ENCODE measurements at regions not wholly inside any gene's neighbourhood (a gene's known extent, or its start where the extent isn't known, plus 50 kb on each side); places are given as distances from the start of the nearest gene placed in this dataset.

DNA sequence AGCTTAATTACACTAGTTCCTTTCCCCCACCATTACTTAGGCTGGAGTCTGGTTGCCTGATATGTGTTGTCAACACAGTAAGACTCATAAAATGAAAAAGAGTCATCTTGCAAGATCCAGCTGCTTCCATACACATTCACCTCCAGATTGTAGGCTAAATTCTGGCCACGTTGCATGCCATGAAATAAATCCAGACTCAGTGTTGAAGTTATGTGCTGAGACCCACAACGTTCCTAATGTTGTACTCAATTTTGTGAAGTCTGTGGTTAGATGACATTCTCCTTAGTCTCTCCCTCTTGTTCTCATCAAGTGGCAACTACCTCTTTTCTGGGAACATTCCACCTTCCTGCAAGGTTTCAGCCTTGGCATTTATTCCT is 212.3 kb downstream of the LMBRD1 start:
- H3K9me3 ChIP-seq (ENCODE audit: control insufficient read depth, insufficient read depth, low read depth, low read length), result no peaks in the 10 kb centered on the region
- TF ChIP-seq, protein P1, sequence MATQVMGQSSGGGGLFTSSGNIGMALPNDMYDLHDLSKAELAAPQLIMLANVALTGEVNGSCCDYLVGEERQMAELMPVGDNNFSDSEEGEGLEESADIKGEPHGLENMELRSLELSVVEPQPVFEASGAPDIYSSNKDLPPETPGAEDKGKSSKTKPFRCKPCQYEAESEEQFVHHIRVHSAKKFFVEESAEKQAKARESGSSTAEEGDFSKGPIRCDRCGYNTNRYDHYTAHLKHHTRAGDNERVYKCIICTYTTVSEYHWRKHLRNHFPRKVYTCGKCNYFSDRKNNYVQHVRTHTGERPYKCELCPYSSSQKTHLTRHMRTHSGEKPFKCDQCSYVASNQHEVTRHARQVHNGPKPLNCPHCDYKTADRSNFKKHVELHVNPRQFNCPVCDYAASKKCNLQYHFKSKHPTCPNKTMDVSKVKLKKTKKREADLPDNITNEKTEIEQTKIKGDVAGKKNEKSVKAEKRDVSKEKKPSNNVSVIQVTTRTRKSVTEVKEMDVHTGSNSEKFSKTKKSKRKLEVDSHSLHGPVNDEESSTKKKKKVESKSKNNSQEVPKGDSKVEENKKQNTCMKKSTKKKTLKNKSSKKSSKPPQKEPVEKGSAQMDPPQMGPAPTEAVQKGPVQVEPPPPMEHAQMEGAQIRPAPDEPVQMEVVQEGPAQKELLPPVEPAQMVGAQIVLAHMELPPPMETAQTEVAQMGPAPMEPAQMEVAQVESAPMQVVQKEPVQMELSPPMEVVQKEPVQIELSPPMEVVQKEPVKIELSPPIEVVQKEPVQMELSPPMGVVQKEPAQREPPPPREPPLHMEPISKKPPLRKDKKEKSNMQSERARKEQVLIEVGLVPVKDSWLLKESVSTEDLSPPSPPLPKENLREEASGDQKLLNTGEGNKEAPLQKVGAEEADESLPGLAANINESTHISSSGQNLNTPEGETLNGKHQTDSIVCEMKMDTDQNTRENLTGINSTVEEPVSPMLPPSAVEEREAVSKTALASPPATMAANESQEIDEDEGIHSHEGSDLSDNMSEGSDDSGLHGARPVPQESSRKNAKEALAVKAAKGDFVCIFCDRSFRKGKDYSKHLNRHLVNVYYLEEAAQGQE (IDR thresholded peaks at IDR 0.05; ENCODE audit: insufficient read depth in 1 of 2, low read depth in 2 of 2, low read length in 1 of 2), result no peak
- TF ChIP-seq, protein P2, sequence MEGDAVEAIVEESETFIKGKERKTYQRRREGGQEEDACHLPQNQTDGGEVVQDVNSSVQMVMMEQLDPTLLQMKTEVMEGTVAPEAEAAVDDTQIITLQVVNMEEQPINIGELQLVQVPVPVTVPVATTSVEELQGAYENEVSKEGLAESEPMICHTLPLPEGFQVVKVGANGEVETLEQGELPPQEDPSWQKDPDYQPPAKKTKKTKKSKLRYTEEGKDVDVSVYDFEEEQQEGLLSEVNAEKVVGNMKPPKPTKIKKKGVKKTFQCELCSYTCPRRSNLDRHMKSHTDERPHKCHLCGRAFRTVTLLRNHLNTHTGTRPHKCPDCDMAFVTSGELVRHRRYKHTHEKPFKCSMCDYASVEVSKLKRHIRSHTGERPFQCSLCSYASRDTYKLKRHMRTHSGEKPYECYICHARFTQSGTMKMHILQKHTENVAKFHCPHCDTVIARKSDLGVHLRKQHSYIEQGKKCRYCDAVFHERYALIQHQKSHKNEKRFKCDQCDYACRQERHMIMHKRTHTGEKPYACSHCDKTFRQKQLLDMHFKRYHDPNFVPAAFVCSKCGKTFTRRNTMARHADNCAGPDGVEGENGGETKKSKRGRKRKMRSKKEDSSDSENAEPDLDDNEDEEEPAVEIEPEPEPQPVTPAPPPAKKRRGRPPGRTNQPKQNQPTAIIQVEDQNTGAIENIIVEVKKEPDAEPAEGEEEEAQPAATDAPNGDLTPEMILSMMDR (IDR thresholded peaks at IDR 0.05), result no peak
- no peak for TF ChIP-seq SIN3A (IDR thresholded peaks at IDR 0.05; ENCODE audit: borderline replicate concordance, insufficient read depth, low read depth, low read length)
- no peak for TF ChIP-seq TCF7L2 (IDR thresholded peaks at IDR 0.05; ENCODE audit: low read depth, low read length)
- TF ChIP-seq POLR2AphosphoS5 (IDR thresholded peaks at IDR 0.05; ENCODE audit: low read depth, low read length), result no peak
- ATAC-seq (no peak), DNase-seq (ENCODE audit: low read depth, low spot score) (no peak)
- H3K27me3 ChIP-seq (ENCODE audit: control insufficient read depth, insufficient read depth, low read length), result no peaks in the 10 kb centered on the region
- ChIA-PET CTCF (no interaction called here), POLR2A (no interaction called here)
- in situ Hi-C loops (cut with HindIII; ENCODE audit: low pct_unique_long_range_greater_than_20kb, low sequenced_read_pairs), result no loop called here
- BruUV-seq (replicated peaks), result no TSS peak
- H3K27ac ChIP-seq (ENCODE audit: low read length), result no peak overlapping the region
- H3K4me3 ChIP-seq (ENCODE audit: low read depth in 2 of 2, low read length in 2 of 2), result no peak overlapping the region
- H3K36me3 ChIP-seq (ENCODE audit: control insufficient read depth, insufficient read depth, low read length), result no peaks in the 10 kb centered on the region
- no peaks in the 10 kb centered on the region for H3K4me1 ChIP-seq (ENCODE audit: control insufficient read depth, insufficient read depth, low read length)
- intact Hi-C loops (cut with micrococcal nuclease; ENCODE audit: unreplicated experiment), result no loop called here

DNA sequence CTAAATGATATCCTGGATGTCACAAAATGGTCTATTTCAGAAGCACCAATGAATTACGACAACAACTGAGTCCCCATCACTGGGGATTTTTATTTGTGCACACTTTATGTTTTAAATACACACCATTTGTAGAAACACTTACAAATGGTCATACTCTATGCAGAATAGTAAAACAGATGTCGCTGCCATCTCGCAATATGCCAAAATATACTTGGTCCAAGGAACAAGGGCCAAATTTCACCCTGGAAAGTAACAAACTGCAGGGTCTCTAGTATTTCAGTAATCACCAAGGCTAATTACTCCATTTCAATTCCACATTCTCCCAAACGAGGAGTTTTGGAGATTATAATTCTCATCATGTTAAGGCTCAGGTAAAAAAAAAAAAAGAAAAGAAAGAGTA is 215.2 kb downstream of the LMBRD1 start:
- no peaks in the 10 kb centered on the region for H3K4me1 ChIP-seq (ENCODE audit: control insufficient read depth, insufficient read depth, low read length)
- no peak overlapping the region for H3K4me3 ChIP-seq (ENCODE audit: low read depth in 2 of 2, low read length in 2 of 2)
- ChIA-PET POLR2A (no interaction called here), CTCF (no interaction called here)
- intact Hi-C loops (cut with micrococcal nuclease; ENCODE audit: unreplicated experiment), result no loop called here
- no TSS peak for BruUV-seq (replicated peaks)
- H3K36me3 ChIP-seq (ENCODE audit: control insufficient read depth, insufficient read depth, low read length), result no peaks in the 10 kb centered on the region
- DNase-seq (ENCODE audit: low read depth, low spot score), result no peak
- no peak for ATAC-seq
- H3K9me3 ChIP-seq (ENCODE audit: control insufficient read depth, insufficient read depth, low read depth, low read length), result no peaks in the 10 kb centered on the region
- no peaks in the 10 kb centered on the region for H3K27me3 ChIP-seq (ENCODE audit: control insufficient read depth, insufficient read depth, low read length)
- in situ Hi-C loops (cut with HindIII; ENCODE audit: low pct_unique_long_range_greater_than_20kb, low sequenced_read_pairs), result no loop called here
- TF ChIP-seq, protein P1 (IDR thresholded peaks at IDR 0.05; ENCODE audit: insufficient read depth in 1 of 2, low read depth in 2 of 2, low read length in 1 of 2), result no peak
- TF ChIP-seq, protein P2 (IDR thresholded peaks at IDR 0.05), result no peak
- TF ChIP-seq POLR2AphosphoS5 (IDR thresholded peaks at IDR 0.05; ENCODE audit: low read depth, low read length), result no peak
- no peak for TF ChIP-seq SIN3A (IDR thresholded peaks at IDR 0.05; ENCODE audit: borderline replicate concordance, insufficient read depth, low read depth, low read length)
- no peak for TF ChIP-seq TCF7L2 (IDR thresholded peaks at IDR 0.05; ENCODE audit: low read depth, low read length)
- H3K27ac ChIP-seq (ENCODE audit: low read length), result no peak overlapping the region
